SK-N-SH treated with all-trans-retinoic acid at 6 μM for 48 hours (cell line): ENCODE measurements at regions not wholly inside any gene's neighbourhood (a gene's known extent, or its start where the extent isn't known, plus 50 kb on each side); places are given as distances from the start of the nearest gene placed in this dataset.

Experiments
- ATAC-seq: fragments of 200-7000 bp; cut with Tn5 transposase; 3 replicates; pipeline ENCODE4 v1.9.1; 2020; ENCODE audit warnings: mild to moderate bottlenecking, moderate library complexity
- BACH2 ChIP-seq: fragments of 250-450 bp; sonication (Bioruptor Pico); IDR thresholded peaks from 2 replicates; pipeline ENCODE4 v1.9.0; 2021; ENCODE audit warnings: mild to moderate bottlenecking, borderline replicate concordance
- CREB5 ChIP-seq: fragments of 250-450 bp; sonication (Bioruptor Pico); IDR thresholded peaks from 2 replicates; pipeline ENCODE4 v1.5.1; 2020; ENCODE audit warnings: low read depth, mild to moderate bottlenecking, moderate library complexity
- CSDC2 ChIP-seq: fragments of 250-450 bp; sonication (Bioruptor Pico); IDR thresholded peaks from 2 replicates; pipeline ENCODE4 v1.5.0; 2020; ENCODE audit warnings: mild to moderate bottlenecking, moderate library complexity
- ESRRG ChIP-seq: fragments of 250-450 bp; sonication (Bioruptor Pico); IDR thresholded peaks from 2 replicates; pipeline ENCODE4 v1.6.1; 2021; ENCODE audit warnings: mild to moderate bottlenecking
- GLIS3 ChIP-seq: fragments of 250-450 bp; sonication (Bioruptor Pico); IDR thresholded peaks from 2 replicates; pipeline ENCODE4 v1.5.0; 2020; ENCODE audit warnings: mild to moderate bottlenecking, moderate library complexity
- ISL1 ChIP-seq: fragments of 250-450 bp; sonication (Bioruptor Pico); IDR thresholded peaks from 2 replicates; pipeline ENCODE4 v2.1.2; 2022; ENCODE audit warnings: mild to moderate bottlenecking, moderate library complexity
- OSR1 ChIP-seq: fragments of 250-450 bp; sonication (Bioruptor Pico); IDR thresholded peaks from 2 replicates; pipeline ENCODE4 v1.8.0; 2022; ENCODE audit warnings: moderate library complexity, mild to moderate bottlenecking, inconsistent platforms
- PATZ1 ChIP-seq: fragments of 250-450 bp; sonication (Bioruptor Pico); IDR thresholded peaks from 2 replicates; pipeline ENCODE4 v1.8.0; 2020; ENCODE audit warnings: mild to moderate bottlenecking, moderate library complexity, borderline replicate concordance
- POU6F1 ChIP-seq: fragments of 250-450 bp; sonication (Bioruptor Pico); IDR thresholded peaks from 2 replicates; pipeline ENCODE4 v1.8.0; 2021; ENCODE audit warnings: low read depth, mild to moderate bottlenecking, moderate library complexity, borderline replicate concordance
- PPARA ChIP-seq: fragments of 250-450 bp; sonication (Bioruptor Pico); IDR thresholded peaks from 2 replicates; pipeline ENCODE4 v1.5.0; 2020; ENCODE audit warnings: mild to moderate bottlenecking, borderline replicate concordance
- SNAI2 ChIP-seq: fragments of 250-450 bp; sonication (Bioruptor Pico); IDR thresholded peaks from 2 replicates; pipeline ENCODE4 v1.5.0; 2020; ENCODE audit warnings: mild to moderate bottlenecking, moderate library complexity
- TCF4 ChIP-seq: fragments of 250-450 bp; sonication (Bioruptor Pico); IDR thresholded peaks from 2 replicates; pipeline ENCODE4 v1.8.0; 2021; ENCODE audit warnings: mild to moderate bottlenecking, moderate library complexity, borderline replicate concordance
- TOX ChIP-seq: fragments of 250-450 bp; sonication (Bioruptor Pico); IDR thresholded peaks from 2 replicates; pipeline ENCODE4 v1.8.0; 2021; ENCODE audit warnings: mild to moderate bottlenecking, moderate library complexity, borderline replicate concordance
- TSHZ2 ChIP-seq: fragments of 250-450 bp; sonication (Bioruptor Pico); IDR thresholded peaks from 2 replicates; pipeline ENCODE4 v1.5.0; 2020; ENCODE audit warnings: mild to moderate bottlenecking, moderate library complexity
- ZC3H10 ChIP-seq: fragments of 250-450 bp; sonication (Bioruptor Pico); IDR thresholded peaks from 2 replicates; pipeline ENCODE4 v1.5.1; 2021; ENCODE audit warnings: mild to moderate bottlenecking, moderate library complexity
- ZFP3 ChIP-seq: fragments of 250-450 bp; sonication (Bioruptor Pico); IDR thresholded peaks from 2 replicates; pipeline ENCODE4 v1.5.0; 2020; ENCODE audit warnings: mild to moderate bottlenecking, moderate library complexity
- ZFP30 ChIP-seq: fragments of 450-650 bp; formaldehyde crosslinking; IDR thresholded peaks from 2 replicates; pipeline ENCODE4 v1.5.0; 2022; ENCODE audit warnings: mild to moderate bottlenecking, moderate library complexity
- ZNF565 ChIP-seq: fragments of 450-650 bp; formaldehyde crosslinking; conservative IDR thresholded peaks from 2 replicates; pipeline ENCODE4 v1.5.0; 2020; ENCODE audit warnings: low read depth, mild to moderate bottlenecking, moderate library complexity
- ZNF8 ChIP-seq: fragments of 450-650 bp; formaldehyde crosslinking; IDR thresholded peaks from 2 replicates; pipeline ENCODE4 v1.5.0; 2020; ENCODE audit warnings: mild to moderate bottlenecking, moderate library complexity

GRCh38 chr20:23233341-23233740, 117.2 kb upstream of the NXT1 start:
- ATAC-seq: no peak
- no peak for TF ChIP-seq ZNF8 (CRISPR knock-in tag)
- no peak for TF ChIP-seq OSR1 (CRISPR knock-in tag)
- no peak for TF ChIP-seq PPARA (CRISPR knock-in tag)
- TF ChIP-seq BACH2 (CRISPR knock-in tag): no peak
- no peak for TF ChIP-seq ZC3H10 (CRISPR knock-in tag)

GRCh38 chr20:23232679-23233308, 117.8 kb upstream of the NXT1 start:
- TF ChIP-seq TSHZ2 (CRISPR knock-in tag): no peak
- TF ChIP-seq PPARA (CRISPR knock-in tag): no peak
- TF ChIP-seq OSR1 (CRISPR knock-in tag): no peak
- no peak for TF ChIP-seq BACH2 (CRISPR knock-in tag)
- TF ChIP-seq POU6F1: no peak
- no peak for TF ChIP-seq CREB5 (CRISPR knock-in tag)
- TF ChIP-seq ZFP30 (CRISPR knock-in tag): no peak
- TF ChIP-seq SNAI2 (CRISPR knock-in tag): no peak
- TF ChIP-seq ZFP3 (CRISPR knock-in tag): no peak
- TF ChIP-seq TOX (CRISPR knock-in tag): no peak
- no peak for TF ChIP-seq GLIS3
- no peak for TF ChIP-seq TCF4
- TF ChIP-seq ZNF565 (CRISPR knock-in tag): no peak
- TF ChIP-seq ISL1: no peak
- no peak for ATAC-seq

- ATAC-seq: no peak
- TF ChIP-seq ZFP30 (CRISPR knock-in tag) (no peak), CREB5 (CRISPR knock-in tag) (no peak)
- TF ChIP-seq, all 23 proteins: peak for 0
These were observed 118.4 kb upstream of the NXT1 start for GRCh38 chr20:23232219-23232581.

GRCh38 chr20:23231561-23232218, 118.9 kb upstream of the NXT1 start:
- TF ChIP-seq ZNF8 (CRISPR knock-in tag) (no peak), CREB5 (CRISPR knock-in tag) (no peak), CSDC2 (CRISPR knock-in tag) (no peak), ZNF565 (CRISPR knock-in tag) (no peak), SNAI2 (CRISPR knock-in tag) (no peak), ESRRG (no peak), TCF4 (no peak), PATZ1 (no peak), ZFP30 (CRISPR knock-in tag) (no peak)
- no peak for ATAC-seq
